ENCODE measurements at regions not wholly inside any gene's neighbourhood (a gene's known extent, or its start where the extent isn't known, plus 50 kb on each side); places are given as distances from the start of the nearest gene placed in this dataset.

- Histone ChIP-seq H3K9me3 (no peaks in the 10 kb centered on the region), H3K36me3 (no peaks in the 10 kb centered on the region), H3K27ac (no peak overlapping the region), H3K27me3 (no peaks in the 10 kb centered on the region), H3K4me1 (no peaks in the 10 kb centered on the region), H3K4me3 (no peak overlapping the region)
- intact Hi-C loops (cut with DNase I; ENCODE audit: low total_unique reads): no loop called here
- ATAC-seq (no peak), DNase-seq (no peak)
- in situ Hi-C loops (cut with MboI; ENCODE audit: low sequenced_read_pairs in 4 of 4): no loop called here
- TF ChIP-seq, protein P1, sequence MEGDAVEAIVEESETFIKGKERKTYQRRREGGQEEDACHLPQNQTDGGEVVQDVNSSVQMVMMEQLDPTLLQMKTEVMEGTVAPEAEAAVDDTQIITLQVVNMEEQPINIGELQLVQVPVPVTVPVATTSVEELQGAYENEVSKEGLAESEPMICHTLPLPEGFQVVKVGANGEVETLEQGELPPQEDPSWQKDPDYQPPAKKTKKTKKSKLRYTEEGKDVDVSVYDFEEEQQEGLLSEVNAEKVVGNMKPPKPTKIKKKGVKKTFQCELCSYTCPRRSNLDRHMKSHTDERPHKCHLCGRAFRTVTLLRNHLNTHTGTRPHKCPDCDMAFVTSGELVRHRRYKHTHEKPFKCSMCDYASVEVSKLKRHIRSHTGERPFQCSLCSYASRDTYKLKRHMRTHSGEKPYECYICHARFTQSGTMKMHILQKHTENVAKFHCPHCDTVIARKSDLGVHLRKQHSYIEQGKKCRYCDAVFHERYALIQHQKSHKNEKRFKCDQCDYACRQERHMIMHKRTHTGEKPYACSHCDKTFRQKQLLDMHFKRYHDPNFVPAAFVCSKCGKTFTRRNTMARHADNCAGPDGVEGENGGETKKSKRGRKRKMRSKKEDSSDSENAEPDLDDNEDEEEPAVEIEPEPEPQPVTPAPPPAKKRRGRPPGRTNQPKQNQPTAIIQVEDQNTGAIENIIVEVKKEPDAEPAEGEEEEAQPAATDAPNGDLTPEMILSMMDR (IDR thresholded peaks at IDR 0.05 in 4 of 5, conservative IDR thresholded peaks at IDR 0.05 in 1 of 5): no peak
- TF ChIP-seq POLR2A (IDR thresholded peaks at IDR 0.05): no peak
Observed at GRCh38 chr21:38610623-38611251, 112.5 kb upstream of the ERG start.

DNA sequence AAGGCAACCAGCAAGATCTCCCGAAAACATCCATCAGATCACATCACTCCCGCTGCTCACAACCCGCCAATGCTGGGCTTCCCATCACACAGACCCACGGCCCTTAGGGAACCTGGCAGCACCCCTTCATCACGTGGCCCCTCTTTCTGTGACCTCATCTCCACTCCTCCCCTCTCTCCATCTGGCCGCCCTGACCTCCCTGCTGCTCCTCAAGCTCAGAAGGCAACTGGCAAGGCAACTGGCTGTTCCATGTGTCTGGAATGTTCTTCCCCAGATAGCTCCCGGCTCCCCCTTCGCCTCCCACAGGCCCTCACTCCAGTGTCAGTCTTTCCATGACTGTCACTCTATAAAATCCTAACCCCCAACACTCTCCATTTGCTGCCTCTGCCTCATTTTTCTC lies 113.0 kb upstream of the ERG start:
- intact Hi-C loops (cut with DNase I; ENCODE audit: low total_unique reads): no loop called here
- TF ChIP-seq, protein P1 (IDR thresholded peaks at IDR 0.05 in 4 of 5, conservative IDR thresholded peaks at IDR 0.05 in 1 of 5): no peak
- TF ChIP-seq POLR2A (IDR thresholded peaks at IDR 0.05): no peak
- H3K9me3 ChIP-seq: no peaks in the 10 kb centered on the region
- H3K4me3 ChIP-seq: no peak overlapping the region
- no peaks in the 10 kb centered on the region for H3K4me1 ChIP-seq
- H3K27ac ChIP-seq: no peak overlapping the region
- ATAC-seq (no peak), DNase-seq (no peak)
- in situ Hi-C loops (cut with MboI; ENCODE audit: low sequenced_read_pairs in 4 of 4): no loop called here
- H3K27me3 ChIP-seq: no peaks in the 10 kb centered on the region
- no peaks in the 10 kb centered on the region for H3K36me3 ChIP-seq

GRCh38 chr21:38613686-38614085 lies 115.4 kb upstream of the ERG start:
- Histone ChIP-seq H3K27me3 (no peaks in the 10 kb centered on the region), H3K36me3 (no peaks in the 10 kb centered on the region), H3K9me3 (no peaks in the 10 kb centered on the region), H3K4me3 (no peak overlapping the region), H3K27ac (no peak overlapping the region), H3K4me1 (no peaks in the 10 kb centered on the region)
- in situ Hi-C loops (cut with MboI; ENCODE audit: low sequenced_read_pairs in 4 of 4): no loop called here
- DNase-seq (no peak), ATAC-seq (no peak)
- TF ChIP-seq, protein P1 (IDR thresholded peaks at IDR 0.05 in 4 of 5, conservative IDR thresholded peaks at IDR 0.05 in 1 of 5): no peak
- no peak for TF ChIP-seq POLR2A (IDR thresholded peaks at IDR 0.05)
- intact Hi-C loops (cut with DNase I; ENCODE audit: low total_unique reads): no loop called here

DNA sequence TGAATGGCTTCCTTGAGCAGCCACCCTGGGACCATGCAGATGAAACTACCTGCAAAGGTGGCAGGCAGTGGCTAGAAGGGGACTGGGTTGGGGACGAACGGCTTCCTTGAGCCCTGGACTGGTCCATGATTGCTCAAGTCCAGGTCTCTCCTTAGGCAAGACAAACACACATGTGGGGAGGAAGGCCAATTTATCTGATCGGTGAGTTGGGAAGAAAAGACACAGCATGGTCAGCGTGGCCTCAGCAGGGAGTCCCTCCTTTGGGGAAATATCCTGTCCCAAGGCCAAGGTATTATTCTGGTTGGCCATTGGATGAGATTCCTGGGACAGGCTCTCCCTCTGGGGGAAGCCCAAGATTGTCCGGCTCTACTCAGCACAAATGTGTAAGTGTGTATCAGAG lies 116.3 kb upstream of the ERG start:
- no peaks in the 10 kb centered on the region for H3K9me3 ChIP-seq
- H3K36me3 ChIP-seq: no peaks in the 10 kb centered on the region
- H3K27ac ChIP-seq: no peak overlapping the region
- in situ Hi-C loops (cut with MboI; ENCODE audit: low sequenced_read_pairs in 4 of 4) (no loop called here), intact Hi-C loops (cut with DNase I; ENCODE audit: low total_unique reads) (no loop called here)
- DNase-seq (no peak), ATAC-seq (no peak)
- H3K4me3 ChIP-seq: no peak overlapping the region
- no peaks in the 10 kb centered on the region for H3K4me1 ChIP-seq
- no peaks in the 10 kb centered on the region for H3K27me3 ChIP-seq
- TF ChIP-seq, protein P1 (IDR thresholded peaks at IDR 0.05 in 4 of 5, conservative IDR thresholded peaks at IDR 0.05 in 1 of 5): no peak
- TF ChIP-seq POLR2A (IDR thresholded peaks at IDR 0.05): no peak

DNA sequence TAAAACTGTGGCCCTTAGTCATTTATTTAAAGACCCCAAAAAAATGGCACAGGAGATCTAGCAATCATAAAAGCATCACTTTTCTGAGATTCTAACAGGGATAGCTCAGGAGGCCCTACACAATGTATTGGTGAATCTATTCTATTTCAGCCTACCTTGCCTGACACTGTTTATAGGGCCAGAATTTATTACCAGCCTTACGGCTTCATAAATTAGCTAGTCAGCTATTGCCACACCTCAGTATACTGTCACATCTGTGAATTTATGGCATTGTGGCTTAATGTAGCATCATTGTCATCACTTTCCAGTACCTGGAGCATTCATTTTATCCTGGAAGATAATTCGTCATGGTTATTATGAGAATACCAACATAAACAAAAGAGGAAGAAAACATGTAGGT lies 121.2 kb upstream of the ERG start:
- H3K4me1 ChIP-seq: no peaks in the 10 kb centered on the region
- H3K4me3 ChIP-seq: no peak overlapping the region
- no peaks in the 10 kb centered on the region for H3K9me3 ChIP-seq
- ATAC-seq (no peak), DNase-seq (no peak)
- in situ Hi-C loops (cut with MboI; ENCODE audit: low sequenced_read_pairs in 4 of 4) (no loop called here), intact Hi-C loops (cut with DNase I; ENCODE audit: low total_unique reads) (no loop called here)
- TF ChIP-seq POLR2A (IDR thresholded peaks at IDR 0.05): no peak
- TF ChIP-seq, protein P1 (IDR thresholded peaks at IDR 0.05 in 4 of 5, conservative IDR thresholded peaks at IDR 0.05 in 1 of 5): no peak
- no peak overlapping the region for H3K27ac ChIP-seq
- H3K27me3 ChIP-seq: no peaks in the 10 kb centered on the region
- H3K36me3 ChIP-seq: no peaks in the 10 kb centered on the region
